Natural killer cell (primary cell): ENCODE measurements at regions not wholly inside any gene's neighbourhood (a gene's known extent, or its start where the extent isn't known, plus 50 kb on each side); places are given as distances from the start of the nearest gene placed in this dataset.

Experiments
- ATAC-seq, 3 donors: fragments of 150-1000 bp in 2 of 3; fragments of 200-7000 bp in 1 of 3; cut with Tn5 transposase; 1 replicate in 1 of 3; 2 replicates in 2 of 3; pipeline ENCODE4 v1.10.0; 2021; ENCODE audit warnings: mild to moderate bottlenecking in 2 of 3, moderate library complexity in 2 of 3
- DNase-seq, 2 donors: peaks; one replicate each; pipeline versions ENCODE4 v3.0.0 to v3.0.0-alpha.2; 2013 to 2021; ENCODE audit warnings: mixed read lengths in 1 of 2
- H3K27ac ChIP-seq: one replicate; pipeline ENCODE4 v1.5.1; 2013; ENCODE audit warnings: mild to moderate bottlenecking, low read length
- H3K27me3 ChIP-seq: one replicate; pipeline ENCODE4 v1.6.1; 2013; ENCODE audit warnings: low read length; ENCODE audit not compliant: control insufficient read depth, insufficient read depth
- H3K36me3 ChIP-seq: one replicate; pipeline ENCODE4 v1.6.1; 2013; ENCODE audit warnings: low read length; ENCODE audit not compliant: control insufficient read depth, insufficient read depth
- H3K4me1 ChIP-seq: one replicate; pipeline ENCODE4 v1.6.1; 2013; ENCODE audit warnings: low read length; ENCODE audit not compliant: control insufficient read depth, insufficient read depth
- H3K4me3 ChIP-seq: one replicate; pipeline ENCODE4 v1.5.1; 2013; ENCODE audit warnings: low read length
- H3K9me3 ChIP-seq: one replicate; pipeline ENCODE4 v1.6.1; 2013; ENCODE audit warnings: low read length; ENCODE audit not compliant: control insufficient read depth, insufficient read depth
- H3K27ac Mint-ChIP-seq, 2 donors: one replicate each; pipeline ENCODE4 v1.8.0; 2022; ENCODE audit warnings: mild to moderate bottlenecking in 2 of 2, mixed read lengths in 2 of 2, moderate library complexity in 1 of 2
- H3K27me3 Mint-ChIP-seq, 2 donors: one replicate each; pipeline ENCODE4 v1.8.0; 2022; ENCODE audit warnings: low read depth in 2 of 2, mixed read lengths in 2 of 2
- H3K36me3 Mint-ChIP-seq: one replicate; pipeline ENCODE4 v1.8.0; 2022; ENCODE audit warnings: mixed read lengths
- H3K4me1 Mint-ChIP-seq, 2 donors: one replicate each; pipeline ENCODE4 v1.8.0; 2022; ENCODE audit warnings: mixed read lengths in 2 of 2
- H3K4me3 Mint-ChIP-seq: one replicate; pipeline ENCODE4 v1.8.0; 2022; ENCODE audit warnings: mild to moderate bottlenecking, moderate library complexity, mixed read lengths
- H3K9me3 Mint-ChIP-seq, 2 donors: one replicate each; pipeline ENCODE4 v1.8.0; 2022; ENCODE audit warnings: mixed read lengths in 2 of 2
- WGBS: methylation state at CpG from one replicate; pipeline ENCODE4 v1.1.7; 2013; ENCODE audit warnings: missing lambda C conversion rate; ENCODE audit not compliant: insufficient coverage; 5-methylcytosine and 5-hydroxymethylcytosine counted together
- intact Hi-C: fragments of 100-400 bp; cut with micrococcal nuclease; formaldehyde crosslinking; loops from one replicate; pipeline ENCODE4 v1.14.2; 2022
- TF ChIP-seq, protein P1 (sequence below): fragments of 200-600 bp; IDR thresholded peaks from one replicate; pipeline ENCODE4 v1.8.0; 2022; ENCODE audit warnings: antibody characterized with exemption

DNA sequence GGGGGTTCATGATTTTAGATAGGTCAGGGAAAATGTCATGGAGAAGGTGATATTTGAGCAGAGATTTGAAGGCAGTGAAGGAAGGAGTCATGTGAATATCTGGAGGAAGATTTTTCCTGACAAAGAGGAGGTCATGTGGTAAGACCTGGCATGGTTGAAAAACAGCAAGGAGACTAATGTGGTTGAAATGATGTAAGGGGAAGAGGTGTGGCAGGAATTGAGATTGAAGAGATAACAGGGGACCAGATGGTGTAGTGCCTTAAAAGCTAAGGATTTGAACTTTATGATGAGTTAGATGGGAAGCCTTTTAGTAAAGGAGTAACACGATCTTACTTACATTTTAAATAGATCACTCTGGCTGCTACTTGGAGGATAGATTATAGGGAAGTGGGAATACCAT is 210.9 kb downstream of the RTL9 start:
- Mint-ChIP-seq H3K36me3 (no peaks in the 10 kb centered on the region), H3K4me1 (no peaks in the 10 kb centered on the region), H3K27me3 (no peaks in the 10 kb centered on the region), H3K9me3 (peaks cover 0 to 3% of the 10 kb centered on the region in 2 donors), H3K4me3 (no peak overlapping the region), H3K27ac (no peak overlapping the region)
- Histone ChIP-seq H3K36me3 (no peaks in the 10 kb centered on the region), H3K27me3 (no peaks in the 10 kb centered on the region), H3K4me1 (no peaks in the 10 kb centered on the region), H3K9me3 (no peaks in the 10 kb centered on the region), H3K27ac (no peak overlapping the region), H3K4me3 (no peak overlapping the region)
- intact Hi-C loops = no loop called here
- DNase-seq (no peak), ATAC-seq (no peak)
- TF ChIP-seq, protein P1, sequence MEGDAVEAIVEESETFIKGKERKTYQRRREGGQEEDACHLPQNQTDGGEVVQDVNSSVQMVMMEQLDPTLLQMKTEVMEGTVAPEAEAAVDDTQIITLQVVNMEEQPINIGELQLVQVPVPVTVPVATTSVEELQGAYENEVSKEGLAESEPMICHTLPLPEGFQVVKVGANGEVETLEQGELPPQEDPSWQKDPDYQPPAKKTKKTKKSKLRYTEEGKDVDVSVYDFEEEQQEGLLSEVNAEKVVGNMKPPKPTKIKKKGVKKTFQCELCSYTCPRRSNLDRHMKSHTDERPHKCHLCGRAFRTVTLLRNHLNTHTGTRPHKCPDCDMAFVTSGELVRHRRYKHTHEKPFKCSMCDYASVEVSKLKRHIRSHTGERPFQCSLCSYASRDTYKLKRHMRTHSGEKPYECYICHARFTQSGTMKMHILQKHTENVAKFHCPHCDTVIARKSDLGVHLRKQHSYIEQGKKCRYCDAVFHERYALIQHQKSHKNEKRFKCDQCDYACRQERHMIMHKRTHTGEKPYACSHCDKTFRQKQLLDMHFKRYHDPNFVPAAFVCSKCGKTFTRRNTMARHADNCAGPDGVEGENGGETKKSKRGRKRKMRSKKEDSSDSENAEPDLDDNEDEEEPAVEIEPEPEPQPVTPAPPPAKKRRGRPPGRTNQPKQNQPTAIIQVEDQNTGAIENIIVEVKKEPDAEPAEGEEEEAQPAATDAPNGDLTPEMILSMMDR = no peak
- no CpG with 5 or more reads among the region's 1 CpG for WGBS

DNA sequence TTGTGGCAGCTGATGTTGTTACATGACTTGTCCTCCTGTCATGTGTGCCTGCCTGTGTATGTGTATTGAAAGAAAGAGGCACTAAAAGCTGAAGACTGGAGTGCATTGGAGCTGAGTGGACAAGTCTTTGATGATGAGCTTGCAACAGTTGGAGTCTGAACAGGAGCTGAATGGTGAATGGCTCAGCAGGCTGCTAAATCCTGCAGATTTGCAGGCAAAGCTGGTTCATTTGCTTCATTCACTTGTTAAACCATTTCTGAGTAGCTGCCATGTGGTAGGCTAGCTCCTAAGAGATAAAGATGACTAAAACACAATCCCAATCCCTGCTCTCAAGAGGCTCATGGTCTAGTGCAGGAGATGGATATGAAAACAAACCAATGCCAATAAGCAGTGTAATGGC is 217.3 kb downstream of the CHRDL1 start:
- ATAC-seq (no peak), DNase-seq (no peak)
- Mint-ChIP-seq H3K4me3 (no peak overlapping the region), H3K27me3 (no peaks in the 10 kb centered on the region), H3K9me3 (no peaks in the 10 kb centered on the region), H3K27ac (no peak overlapping the region), H3K4me1 (no peaks in the 10 kb centered on the region), H3K36me3 (no peaks in the 10 kb centered on the region)
- TF ChIP-seq, protein P1 = no peak
- Histone ChIP-seq H3K36me3 (no peaks in the 10 kb centered on the region), H3K27ac (no peak overlapping the region), H3K4me1 (no peaks in the 10 kb centered on the region), H3K9me3 (no peaks in the 10 kb centered on the region), H3K27me3 (no peaks in the 10 kb centered on the region), H3K4me3 (no peak overlapping the region)
- intact Hi-C loops = no loop called here

DNA sequence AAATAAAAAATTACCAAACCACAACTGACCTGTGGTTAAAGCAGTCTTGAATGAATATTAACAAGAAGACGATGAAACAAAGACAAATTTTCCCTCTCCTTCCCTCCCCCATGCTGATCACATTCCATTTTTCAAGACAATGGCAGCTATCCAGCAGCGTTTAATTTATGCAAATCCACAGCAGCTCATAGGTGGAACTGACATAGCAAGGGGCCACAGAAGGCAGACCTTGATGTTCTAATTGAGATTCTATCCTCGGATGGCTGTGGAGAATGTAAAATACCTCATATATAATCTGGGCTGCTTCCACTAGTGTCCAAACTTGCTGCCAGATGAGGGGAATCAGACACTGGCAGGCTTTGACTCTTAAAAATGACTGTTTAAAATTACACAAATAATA is 211.5 kb downstream of the CHRDL1 start:
- Histone ChIP-seq H3K4me1 (no peaks in the 10 kb centered on the region), H3K36me3 (no peaks in the 10 kb centered on the region), H3K9me3 (no peaks in the 10 kb centered on the region), H3K4me3 (no peak overlapping the region), H3K27ac (no peak overlapping the region), H3K27me3 (no peaks in the 10 kb centered on the region)
- 62% methylated on average over 2 of the region's 3 CpGs for whole genome bisulfite sequencing
- Mint-ChIP-seq H3K27me3 (peaks cover 0 to 2% of the 10 kb centered on the region in 2 donors), H3K36me3 (no peaks in the 10 kb centered on the region), H3K4me1 (no peaks in the 10 kb centered on the region), H3K9me3 (no peaks in the 10 kb centered on the region), H3K27ac (no peak overlapping the region), H3K4me3 (no peak overlapping the region)
- TF ChIP-seq, protein P1 = no peak
- intact Hi-C loops = no loop called here
- ATAC-seq (no peak), DNase-seq (no peak)

DNA sequence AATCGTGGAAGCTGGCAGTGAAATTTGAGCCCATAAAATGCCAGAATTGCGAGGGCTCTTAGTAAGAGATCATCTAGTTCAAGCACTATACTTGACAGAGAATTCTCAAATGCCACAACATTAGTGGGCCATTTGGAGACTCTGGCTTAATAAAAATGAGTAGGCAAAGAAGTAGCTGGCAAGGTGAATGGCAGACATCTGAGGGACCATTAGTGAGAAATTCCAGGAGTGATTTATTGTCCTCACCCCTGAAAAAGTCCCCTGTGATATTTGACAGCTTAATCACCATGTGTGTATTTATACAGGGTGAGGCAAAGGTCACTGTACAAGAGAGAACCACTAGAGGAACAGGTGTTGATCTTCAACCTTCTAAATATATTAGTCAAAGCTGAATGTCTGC is 207.5 kb downstream of the CHRDL1 start:
- Mint-ChIP-seq H3K4me1 (no peaks in the 10 kb centered on the region), H3K27ac (no peak overlapping the region), H3K36me3 (no peaks in the 10 kb centered on the region), H3K27me3 (peaks cover 0 to 6% of the 10 kb centered on the region in 2 donors), H3K4me3 (no peak overlapping the region), H3K9me3 (no peaks in the 10 kb centered on the region)
- H3K27me3 ChIP-seq = no peaks in the 10 kb centered on the region
- TF ChIP-seq, protein P1 = no peak
- intact Hi-C loops = no loop called here
- no peaks in the 10 kb centered on the region for H3K9me3 ChIP-seq
- no peak overlapping the region for H3K27ac ChIP-seq
- no peaks in the 10 kb centered on the region for H3K4me1 ChIP-seq
- H3K4me3 ChIP-seq = no peak overlapping the region
- no peak for ATAC-seq
- no CpG with 5 or more reads among the region's 2 CpGs for WGBS
- DNase-seq = no peak
- H3K36me3 ChIP-seq = no peaks in the 10 kb centered on the region
